ENCODE measurements at regions not wholly inside any gene's neighbourhood (a gene's known extent, or its start where the extent isn't known, plus 50 kb on each side); places are given as distances from the start of the nearest gene placed in this dataset.

DNA sequence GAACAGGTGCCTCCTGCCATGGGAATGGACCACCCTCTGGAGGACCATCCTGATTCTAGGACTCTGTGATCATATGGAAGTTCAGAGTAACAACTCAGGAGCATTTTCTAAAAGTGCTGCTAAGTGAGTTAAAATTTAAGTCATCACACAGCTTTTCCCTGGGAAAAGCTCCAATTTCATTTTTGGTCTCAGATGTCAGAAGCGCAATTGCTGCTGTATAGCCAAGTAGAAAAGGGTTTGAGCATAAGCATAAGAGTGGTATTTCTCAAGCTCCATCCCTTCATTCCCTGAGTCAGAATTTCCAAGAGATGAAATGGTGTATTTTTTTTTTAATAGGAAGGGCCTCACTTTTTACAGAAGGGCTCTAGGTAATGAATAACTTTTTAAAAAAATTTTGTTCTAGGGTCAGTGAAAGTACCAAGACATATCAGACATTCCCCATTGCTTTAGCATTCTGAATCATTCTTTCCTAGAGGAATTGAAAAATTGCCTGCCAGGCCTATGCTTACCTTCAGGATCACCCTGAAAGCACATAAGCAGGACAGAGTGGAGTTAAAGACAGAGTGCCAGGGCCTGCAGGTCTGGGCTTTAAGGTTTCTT, 564.5 kb upstream of the ISX start:
- H3K27me3 ChIP-seq (ENCODE audit: control insufficient read depth in 5 of 5, insufficient read depth in 4 of 5, low read length in 5 of 5): no peaks in the 10 kb centered on the region
- H3K36me3 ChIP-seq (ENCODE audit: control insufficient read depth in 5 of 5, insufficient read depth in 5 of 5, low read length in 5 of 5): no peaks in the 10 kb centered on the region
- H3K9me3 ChIP-seq (ENCODE audit: control insufficient read depth in 5 of 5, low read length in 5 of 5): peaks cover 0 to 7% (median 0%) of the 10 kb centered on the region in 5 donors
- H3K4me3 ChIP-seq (ENCODE audit: low read depth in 1 of 5, low read length in 5 of 5): no peak overlapping the region
- no peaks in the 10 kb centered on the region for H3K4me1 ChIP-seq (ENCODE audit: control insufficient read depth in 5 of 5, insufficient read depth in 5 of 5, low read length in 5 of 5)
- H3K9ac ChIP-seq (ENCODE audit: low read length in 5 of 5): no peak overlapping the region
- no peak overlapping the region for H3K27ac ChIP-seq (ENCODE audit: low read depth, low read length)

DNA sequence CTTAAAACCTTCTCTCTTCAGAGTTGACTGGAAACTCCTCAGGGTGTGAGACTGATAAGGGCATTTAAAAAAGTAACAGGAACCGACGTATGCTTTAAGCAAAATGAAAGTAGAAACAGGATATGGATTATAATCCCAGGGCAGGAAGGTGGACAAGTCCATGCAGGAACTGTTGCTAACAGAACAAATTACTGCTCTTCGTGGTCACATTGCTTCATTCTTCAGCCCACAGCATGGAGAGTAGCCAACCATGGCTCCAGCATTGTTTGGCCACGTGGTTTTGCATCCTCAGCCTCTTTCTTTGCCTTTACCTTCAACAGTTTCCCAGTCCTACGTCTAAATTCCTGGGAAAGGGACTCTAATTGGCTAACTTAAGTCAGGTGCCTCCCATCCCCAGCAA, 563.1 kb upstream of the ISX start:
- Histone ChIP-seq H3K9ac (ENCODE audit: low read length in 5 of 5) (no peak overlapping the region), H3K4me1 (ENCODE audit: control insufficient read depth in 5 of 5, insufficient read depth in 5 of 5, low read length in 5 of 5) (no peaks in the 10 kb centered on the region), H3K36me3 (ENCODE audit: control insufficient read depth in 5 of 5, insufficient read depth in 5 of 5, low read length in 5 of 5) (no peaks in the 10 kb centered on the region), H3K9me3 (ENCODE audit: control insufficient read depth in 5 of 5, low read length in 5 of 5) (peaks cover 0 to 3% (median 0%) of the 10 kb centered on the region in 5 donors), H3K27me3 (ENCODE audit: control insufficient read depth in 5 of 5, insufficient read depth in 4 of 5, low read length in 5 of 5) (no peaks in the 10 kb centered on the region), H3K4me3 (ENCODE audit: low read depth in 1 of 5, low read length in 5 of 5) (no peak overlapping the region), H3K27ac (ENCODE audit: low read depth, low read length) (no peak overlapping the region)

DNA sequence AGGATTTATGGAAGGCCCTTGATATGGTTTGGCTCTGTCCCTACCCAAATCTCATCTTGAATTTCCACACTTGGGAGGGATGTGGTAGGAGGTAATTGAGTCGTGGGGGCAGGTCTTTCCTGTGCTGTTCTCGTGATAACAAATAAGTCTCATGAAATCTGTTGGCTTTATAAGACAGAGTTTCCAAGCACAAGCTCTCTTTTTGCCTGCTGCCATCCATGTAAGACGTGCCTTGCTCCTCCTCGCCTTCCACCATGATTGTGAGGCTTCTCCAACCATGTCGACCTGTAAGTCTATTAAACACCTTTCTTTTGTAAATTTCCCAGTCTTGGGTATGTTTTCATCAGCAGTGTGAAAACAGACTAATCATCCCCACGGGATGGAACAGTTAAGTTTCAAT, 557.2 kb upstream of the ISX start:
- Histone ChIP-seq H3K27ac (ENCODE audit: low read depth, low read length) (no peak overlapping the region), H3K4me1 (ENCODE audit: control insufficient read depth in 5 of 5, insufficient read depth in 5 of 5, low read length in 5 of 5) (no peaks in the 10 kb centered on the region), H3K4me3 (ENCODE audit: low read depth in 1 of 5, low read length in 5 of 5) (no peak overlapping the region)

DNA sequence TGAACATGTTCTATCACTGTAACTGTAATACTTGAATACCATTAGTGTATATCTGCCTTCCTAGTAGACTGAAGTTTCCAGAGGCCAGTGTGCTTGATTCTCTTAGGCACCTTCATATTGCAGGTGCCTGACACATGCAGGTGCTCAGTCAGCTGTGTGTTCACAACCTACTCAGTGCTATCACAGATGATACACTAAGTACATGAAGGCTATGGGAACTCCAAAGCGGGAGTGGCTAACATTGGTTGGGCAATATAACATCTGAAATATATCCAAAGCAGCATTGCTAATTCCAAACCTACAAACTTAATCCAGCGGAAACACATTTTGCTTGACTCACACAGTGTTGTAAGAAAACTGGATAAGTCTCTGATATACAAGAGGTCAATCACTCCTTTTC, 539.3 kb upstream of the ISX start:
- Histone ChIP-seq H3K27ac (ENCODE audit: low read depth, low read length) (no peak overlapping the region), H3K4me3 (ENCODE audit: low read depth in 1 of 5, low read length in 5 of 5) (no peak overlapping the region)

More for the DNA sequence above, 557.2 kb upstream of the ISX start:
- Histone ChIP-seq H3K36me3 (ENCODE audit: control insufficient read depth in 5 of 5, insufficient read depth in 5 of 5, low read length in 5 of 5) (no peaks in the 10 kb centered on the region), H3K9me3 (ENCODE audit: control insufficient read depth in 5 of 5, low read length in 5 of 5) (peaks cover 0 to 7% (median 0%) of the 10 kb centered on the region in 5 donors), H3K27me3 (ENCODE audit: control insufficient read depth in 5 of 5, insufficient read depth in 4 of 5, low read length in 5 of 5) (peaks cover 0 to 5% (median 0%) of the 10 kb centered on the region in 5 donors), H3K9ac (ENCODE audit: low read length in 5 of 5) (no peak overlapping the region)

DNA sequence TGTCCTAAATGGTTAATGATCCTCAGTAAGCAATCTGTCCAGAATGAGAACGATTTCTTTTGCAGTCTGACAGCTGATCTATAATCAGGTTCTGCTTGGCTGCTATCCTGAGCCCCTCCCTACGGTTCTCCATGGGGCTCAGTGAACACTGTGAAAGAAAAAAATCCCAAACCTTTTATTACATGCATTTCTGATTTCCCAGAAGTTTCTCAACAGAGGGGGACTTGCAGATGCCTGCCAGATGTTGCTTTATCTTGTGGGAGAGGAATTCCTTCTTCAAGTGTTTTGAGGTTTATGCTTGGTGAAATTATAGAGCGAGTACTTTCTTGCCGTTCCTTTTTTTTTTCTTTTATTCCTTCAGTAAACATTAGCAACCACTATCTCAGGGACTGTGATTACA, 531.9 kb upstream of the ISX start:
- no peak overlapping the region for H3K9ac ChIP-seq (ENCODE audit: low read length in 5 of 5)
- H3K27ac ChIP-seq (ENCODE audit: low read depth, low read length): no peak overlapping the region
- H3K36me3 ChIP-seq (ENCODE audit: control insufficient read depth in 5 of 5, insufficient read depth in 5 of 5, low read length in 5 of 5): no peaks in the 10 kb centered on the region
- no peaks in the 10 kb centered on the region for H3K27me3 ChIP-seq (ENCODE audit: control insufficient read depth in 5 of 5, insufficient read depth in 4 of 5, low read length in 5 of 5)
- no peak overlapping the region for H3K4me3 ChIP-seq (ENCODE audit: low read depth in 1 of 5, low read length in 5 of 5)
- no peaks in the 10 kb centered on the region for H3K4me1 ChIP-seq (ENCODE audit: control insufficient read depth in 5 of 5, insufficient read depth in 5 of 5, low read length in 5 of 5)
- H3K9me3 ChIP-seq (ENCODE audit: control insufficient read depth in 5 of 5, low read length in 5 of 5): peaks cover 0 to 14% (median 0%) of the 10 kb centered on the region in 5 donors

More for the DNA sequence above, 539.3 kb upstream of the ISX start:
- no peaks in the 10 kb centered on the region for H3K9me3 ChIP-seq (ENCODE audit: control insufficient read depth in 5 of 5, low read length in 5 of 5)
- no peaks in the 10 kb centered on the region for H3K27me3 ChIP-seq (ENCODE audit: control insufficient read depth in 5 of 5, insufficient read depth in 4 of 5, low read length in 5 of 5)
- no peak overlapping the region for H3K9ac ChIP-seq (ENCODE audit: low read length in 5 of 5)
- no peaks in the 10 kb centered on the region for H3K36me3 ChIP-seq (ENCODE audit: control insufficient read depth in 5 of 5, insufficient read depth in 5 of 5, low read length in 5 of 5)
- no peaks in the 10 kb centered on the region for H3K4me1 ChIP-seq (ENCODE audit: control insufficient read depth in 5 of 5, insufficient read depth in 5 of 5, low read length in 5 of 5)

DNA sequence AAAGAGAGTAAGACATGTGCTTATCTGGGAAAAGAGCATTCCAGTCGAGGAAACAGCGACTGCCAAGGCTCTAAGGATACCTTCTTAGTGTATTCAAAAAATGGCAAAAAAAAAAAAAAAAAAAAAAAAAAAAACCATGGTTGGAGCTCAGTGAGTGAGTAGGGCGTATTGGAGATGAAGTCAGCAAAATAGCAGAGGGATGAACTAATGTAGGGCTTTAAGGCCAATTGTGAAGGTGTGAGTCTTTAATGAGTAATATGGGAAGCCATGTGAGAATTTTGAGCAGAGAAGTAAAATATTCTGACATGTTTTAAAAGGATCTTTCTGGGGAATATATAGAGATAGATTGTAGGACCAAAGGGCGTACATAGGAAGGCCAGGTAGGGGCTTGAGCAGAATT, 498.6 kb upstream of the ISX start:
- no peak overlapping the region for H3K27ac ChIP-seq (ENCODE audit: low read depth, low read length)
- H3K36me3 ChIP-seq (ENCODE audit: control insufficient read depth in 5 of 5, insufficient read depth in 5 of 5, low read length in 5 of 5): no peaks in the 10 kb centered on the region

DNA sequence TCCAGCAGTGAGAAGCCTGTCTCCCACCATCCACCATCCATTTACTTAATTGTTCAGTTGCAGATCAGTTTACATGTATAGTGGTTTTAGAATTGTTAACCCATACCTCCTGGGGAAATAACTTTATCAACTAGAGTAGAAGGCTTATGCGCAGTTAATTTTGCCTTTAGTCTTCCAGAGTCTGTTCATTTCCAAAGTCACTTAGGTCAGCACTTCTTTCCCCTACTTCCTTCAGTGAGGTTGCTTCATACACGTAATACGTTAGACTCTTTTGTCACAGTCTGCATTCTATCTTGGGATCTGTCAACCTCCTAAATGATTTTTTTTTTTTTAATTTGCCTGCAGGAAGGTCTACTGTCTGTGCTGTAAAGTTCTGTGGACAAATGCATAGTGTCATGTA, 495.6 kb upstream of the ISX start:
- no peak overlapping the region for H3K27ac ChIP-seq (ENCODE audit: low read depth, low read length)
- H3K27me3 ChIP-seq (ENCODE audit: control insufficient read depth in 5 of 5, insufficient read depth in 4 of 5, low read length in 5 of 5): no peaks in the 10 kb centered on the region
- no peak overlapping the region for H3K4me3 ChIP-seq (ENCODE audit: low read depth in 1 of 5, low read length in 5 of 5)
- no peaks in the 10 kb centered on the region for H3K36me3 ChIP-seq (ENCODE audit: control insufficient read depth in 5 of 5, insufficient read depth in 5 of 5, low read length in 5 of 5)
- H3K9ac ChIP-seq (ENCODE audit: low read length in 5 of 5): no peak overlapping the region
- no peaks in the 10 kb centered on the region for H3K9me3 ChIP-seq (ENCODE audit: control insufficient read depth in 5 of 5, low read length in 5 of 5)
- no peaks in the 10 kb centered on the region for H3K4me1 ChIP-seq (ENCODE audit: control insufficient read depth in 5 of 5, insufficient read depth in 5 of 5, low read length in 5 of 5)

More for the DNA sequence above, 498.6 kb upstream of the ISX start:
- peaks cover 0 to 2% (median 0%) of the 10 kb centered on the region in 5 donors for H3K9me3 ChIP-seq (ENCODE audit: control insufficient read depth in 5 of 5, low read length in 5 of 5)
- no peak overlapping the region for H3K4me3 ChIP-seq (ENCODE audit: low read depth in 1 of 5, low read length in 5 of 5)
- H3K9ac ChIP-seq (ENCODE audit: low read length in 5 of 5): no peak overlapping the region
- no peaks in the 10 kb centered on the region for H3K4me1 ChIP-seq (ENCODE audit: control insufficient read depth in 5 of 5, insufficient read depth in 5 of 5, low read length in 5 of 5)
- H3K27me3 ChIP-seq (ENCODE audit: control insufficient read depth in 5 of 5, insufficient read depth in 4 of 5, low read length in 5 of 5): peaks cover 0 to 2% (median 0%) of the 10 kb centered on the region in 5 donors

DNA sequence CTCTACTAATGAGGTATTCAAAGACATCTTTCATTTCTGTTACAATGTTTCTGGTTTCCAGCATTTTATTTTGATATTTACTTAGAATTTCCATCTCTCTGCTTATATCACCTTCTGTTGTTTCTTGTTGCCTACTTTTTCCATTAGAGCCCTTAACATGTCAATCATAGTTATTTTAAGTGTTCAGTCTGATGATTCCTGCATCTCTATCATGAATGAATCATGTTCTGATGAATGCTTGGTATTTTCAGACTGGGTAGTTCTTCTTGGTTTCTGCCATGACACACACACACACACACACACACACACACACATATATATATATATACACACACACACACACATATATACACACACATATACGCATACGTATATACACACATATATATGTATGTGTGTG, 486.4 kb upstream of the ISX start:
- H3K9ac ChIP-seq (ENCODE audit: low read length in 5 of 5): no peak overlapping the region
- H3K36me3 ChIP-seq (ENCODE audit: control insufficient read depth in 5 of 5, insufficient read depth in 5 of 5, low read length in 5 of 5): no peaks in the 10 kb centered on the region
- H3K4me1 ChIP-seq (ENCODE audit: control insufficient read depth in 5 of 5, insufficient read depth in 5 of 5, low read length in 5 of 5): no peaks in the 10 kb centered on the region
- peaks cover 0 to 3% (median 0%) of the 10 kb centered on the region in 5 donors for H3K9me3 ChIP-seq (ENCODE audit: control insufficient read depth in 5 of 5, low read length in 5 of 5)
- no peak overlapping the region for H3K27ac ChIP-seq (ENCODE audit: low read depth, low read length)
- no peak overlapping the region for H3K4me3 ChIP-seq (ENCODE audit: low read depth in 1 of 5, low read length in 5 of 5)
- H3K27me3 ChIP-seq (ENCODE audit: control insufficient read depth in 5 of 5, insufficient read depth in 4 of 5, low read length in 5 of 5): no peaks in the 10 kb centered on the region

DNA sequence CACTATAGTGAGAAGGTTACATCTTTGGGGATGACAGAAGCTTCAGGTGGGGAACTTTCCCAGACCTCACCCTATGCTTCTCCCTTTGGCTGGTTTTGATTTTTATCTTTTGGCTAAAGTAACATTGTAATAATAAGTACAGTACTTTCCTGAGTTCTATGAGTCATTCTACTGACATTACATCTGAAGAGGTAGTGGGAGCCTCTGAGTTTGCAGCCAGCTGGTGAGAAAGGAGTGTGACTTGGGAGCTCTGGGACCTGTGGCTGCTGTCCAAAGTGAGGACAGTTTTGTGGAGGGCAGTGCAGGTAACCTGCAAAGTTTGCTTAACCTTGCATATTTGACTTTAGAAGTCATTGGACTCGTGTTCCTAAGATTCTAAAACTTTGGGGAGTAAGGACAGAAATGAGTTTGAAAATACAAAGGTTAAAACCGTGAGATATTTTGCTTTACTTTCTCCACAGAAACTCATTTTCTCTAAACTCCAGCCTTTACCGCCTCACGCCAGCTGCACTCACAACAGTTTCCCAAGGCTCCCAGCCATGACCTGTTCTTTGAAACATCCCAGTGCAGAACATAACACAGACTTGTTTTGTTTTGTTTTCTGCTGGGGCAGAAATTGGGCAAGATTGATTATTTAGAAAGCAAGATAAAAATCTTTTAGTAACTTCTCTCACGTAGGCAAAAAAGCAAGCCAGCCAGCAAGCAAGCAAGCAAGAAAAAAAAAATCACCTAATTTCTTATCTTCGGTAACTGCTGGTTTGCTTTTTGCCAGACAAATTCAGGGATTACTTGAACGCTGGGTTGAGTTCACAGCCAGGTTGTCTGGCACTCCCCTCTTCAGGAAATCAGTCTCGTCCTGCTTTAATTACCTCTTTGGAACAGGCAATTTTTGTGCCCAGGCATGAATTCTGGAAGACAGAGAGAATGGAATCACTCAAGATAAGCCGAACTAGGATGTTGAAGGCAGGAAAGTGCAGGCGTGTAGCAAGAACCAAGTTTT, 478.3 kb upstream of the ISX start:
- peaks cover 0 to 4% (median 0%) of the 10 kb centered on the region in 5 donors for H3K9me3 ChIP-seq (ENCODE audit: control insufficient read depth in 5 of 5, low read length in 5 of 5)
- H3K27me3 ChIP-seq (ENCODE audit: control insufficient read depth in 5 of 5, insufficient read depth in 4 of 5, low read length in 5 of 5): peaks cover 0 to 6% (median 3%) of the 10 kb centered on the region in 5 donors
- no peak overlapping the region for H3K27ac ChIP-seq (ENCODE audit: low read depth, low read length)
- no peaks in the 10 kb centered on the region for H3K36me3 ChIP-seq (ENCODE audit: control insufficient read depth in 5 of 5, insufficient read depth in 5 of 5, low read length in 5 of 5)
- no peak overlapping the region for H3K9ac ChIP-seq (ENCODE audit: low read length in 5 of 5)
- H3K4me3 ChIP-seq (ENCODE audit: low read depth in 1 of 5, low read length in 5 of 5): no peak overlapping the region
- no peaks in the 10 kb centered on the region for H3K4me1 ChIP-seq (ENCODE audit: control insufficient read depth in 5 of 5, insufficient read depth in 5 of 5, low read length in 5 of 5)

Measured in subcutaneous abdominal adipose tissue (tissue), 5 donors.